GM18867 (cell line): ENCODE measurements at regions not wholly inside any gene's neighbourhood (a gene's known extent, or its start where the extent isn't known, plus 50 kb on each side); places are given as distances from the start of the nearest gene placed in this dataset.
"Not testable (repeated sequence)": the region's sequence is repeated elsewhere in the genome, so short reads cannot be mapped to it uniquely, and the experiment has no call there.

Experiments
- ATAC-seq: cut with Tn5 transposase; IDR thresholded peaks from one replicate; pipeline ENCODE4 v1.9.1; 2021; ENCODE audit warnings: mild to moderate bottlenecking, moderate library complexity; ENCODE audit not compliant: unreplicated experiment

DNA sequence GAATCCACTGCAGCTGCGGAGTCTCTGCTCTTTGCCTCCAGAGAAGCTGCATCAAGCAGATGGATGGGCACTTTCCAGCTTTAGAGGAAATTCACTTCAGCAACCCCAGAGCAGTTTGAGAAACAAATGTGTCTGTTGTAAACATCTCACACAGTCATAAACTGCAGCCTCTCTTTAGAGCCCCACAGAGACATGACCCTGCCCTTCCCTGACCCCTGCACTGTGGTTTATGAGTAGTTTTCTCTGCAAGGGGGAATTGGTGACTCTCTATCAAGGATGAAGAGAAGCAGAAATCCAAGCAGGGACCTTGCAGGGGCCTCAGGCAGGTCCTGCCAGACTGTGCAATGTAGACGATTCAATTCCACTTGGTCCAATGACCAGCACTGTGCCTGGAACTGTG is 160.2 kb downstream of the SH2D4B start:
- ATAC-seq: no peak

GRCh38 chr10:80699602-80700039 is 161.9 kb downstream of the SH2D4B start:
- ATAC-seq: peak; percentile 90

DNA sequence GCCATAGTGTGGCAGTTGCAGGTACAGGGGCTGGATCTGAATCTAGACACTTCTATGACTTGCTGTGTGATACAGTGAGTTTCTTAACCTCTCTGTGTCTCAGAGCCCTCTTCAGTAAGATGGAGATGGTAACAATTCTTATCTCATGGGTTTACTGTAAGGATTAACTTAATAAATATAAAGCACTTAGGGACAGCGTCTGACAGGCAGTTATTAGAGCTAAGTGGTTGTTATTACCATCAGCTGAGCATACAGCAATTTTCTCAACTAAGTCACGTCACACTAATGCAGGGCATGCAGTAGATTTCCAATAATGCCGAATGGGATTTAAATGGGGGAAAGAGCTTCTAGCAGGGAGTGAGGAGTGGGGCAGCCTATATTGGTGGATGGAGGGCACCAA is 162.6 kb downstream of the SH2D4B start:
- ATAC-seq: no peak

DNA sequence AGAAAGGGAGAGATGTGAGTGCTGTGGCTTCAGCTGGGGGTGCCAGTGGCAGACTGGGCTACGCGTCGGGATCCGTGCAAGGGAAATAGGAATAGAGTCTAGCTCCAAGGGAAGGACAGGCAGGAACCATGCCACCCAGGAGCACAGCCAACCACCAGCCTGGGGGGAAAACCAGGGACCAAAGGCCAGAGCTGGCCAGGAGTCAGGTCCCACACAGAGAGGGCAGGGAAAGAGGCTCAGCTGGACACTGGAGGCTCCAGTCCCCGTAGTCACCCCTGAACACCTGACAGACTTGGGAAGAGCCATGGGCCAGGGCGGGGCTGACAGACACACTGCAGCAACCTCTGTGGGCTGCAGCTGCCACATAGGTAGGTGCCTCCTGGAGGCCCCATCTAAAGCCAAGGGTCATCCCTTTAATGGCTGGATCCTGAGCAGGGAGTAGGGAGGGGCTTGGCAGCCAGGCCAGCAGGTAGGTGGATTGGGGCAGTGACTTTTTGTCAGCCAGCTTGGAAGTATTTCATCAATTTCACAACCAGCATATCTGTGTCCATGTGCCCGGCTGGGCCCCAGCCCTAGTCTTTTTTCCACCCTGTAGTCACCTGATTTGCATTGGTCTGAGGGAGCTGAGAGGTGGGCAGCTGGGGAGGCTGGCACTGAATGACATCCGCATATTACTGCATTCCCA is 163.2 kb downstream of the SH2D4B start:
- no peak for ATAC-seq

GRCh38 chr10:80701706-80702105 is 164.0 kb downstream of the SH2D4B start:
- no peak for ATAC-seq

- no peak for ATAC-seq
Observed at GRCh38 chr10:80702143-80702542, 164.4 kb downstream of the SH2D4B start.

DNA sequence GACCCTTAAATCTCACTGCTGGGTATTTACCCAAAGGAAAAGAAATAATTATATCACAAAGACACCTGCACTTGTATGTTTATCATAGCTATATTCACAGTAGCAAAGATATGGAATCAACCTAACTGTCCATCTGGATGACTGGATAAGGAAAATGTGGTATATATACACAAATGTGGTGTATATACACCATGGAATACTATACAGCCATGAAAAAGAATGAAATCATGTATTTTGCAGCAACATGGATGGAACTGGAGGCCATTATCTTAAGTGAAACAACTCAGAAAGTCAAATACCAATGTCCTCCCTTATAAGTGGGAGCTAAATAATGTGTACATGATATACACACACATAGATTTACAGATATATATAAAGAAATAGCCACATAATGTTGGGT is 168.2 kb downstream of the SH2D4B start:
- no peak for ATAC-seq

GRCh38 chr10:80708185-80708584 is 170.5 kb downstream of the SH2D4B start:
- ATAC-seq: no peak

DNA sequence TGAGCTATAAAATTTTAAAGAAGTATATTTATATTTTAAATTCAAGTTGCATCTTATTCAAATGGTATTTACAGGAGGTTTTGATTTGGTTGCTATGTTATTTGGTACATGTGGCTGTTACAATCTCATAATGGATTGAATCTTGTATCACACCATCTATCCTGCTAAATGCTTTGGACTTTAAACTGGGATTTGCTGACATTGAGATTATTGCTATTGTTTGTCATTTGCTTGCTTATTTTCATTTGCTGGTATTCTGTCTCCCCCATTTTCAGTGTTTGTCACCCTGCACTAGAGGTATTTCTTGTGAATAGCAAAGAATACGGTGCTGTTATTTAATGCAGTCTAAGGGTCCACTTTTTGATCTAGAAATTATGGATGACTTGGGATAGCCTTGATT is 171.1 kb downstream of the SH2D4B start:
- no peak for ATAC-seq

DNA sequence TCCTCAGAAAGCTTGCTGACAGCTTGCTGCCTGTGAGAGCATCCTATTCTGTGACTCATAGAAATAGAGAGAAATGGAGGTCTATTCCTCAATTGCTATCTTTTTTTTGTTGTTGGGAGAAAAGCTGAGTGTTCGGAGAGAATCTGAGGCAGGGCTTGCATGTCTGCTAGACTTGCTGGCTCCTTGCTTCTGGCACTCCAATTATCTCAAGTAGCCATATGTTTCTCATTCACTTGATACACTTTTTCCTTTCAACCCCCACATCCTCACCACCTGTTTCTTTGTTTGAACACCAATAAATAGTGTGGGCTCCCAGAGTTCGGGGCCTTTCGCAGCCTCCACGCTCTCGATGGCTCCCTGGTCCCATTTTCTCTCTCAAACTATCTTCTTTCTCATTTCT is 172.2 kb downstream of the SH2D4B start:
- no peak for ATAC-seq

GRCh38 chr10:80713398-80713928 is 175.8 kb downstream of the SH2D4B start:
- ATAC-seq: no peak

DNA sequence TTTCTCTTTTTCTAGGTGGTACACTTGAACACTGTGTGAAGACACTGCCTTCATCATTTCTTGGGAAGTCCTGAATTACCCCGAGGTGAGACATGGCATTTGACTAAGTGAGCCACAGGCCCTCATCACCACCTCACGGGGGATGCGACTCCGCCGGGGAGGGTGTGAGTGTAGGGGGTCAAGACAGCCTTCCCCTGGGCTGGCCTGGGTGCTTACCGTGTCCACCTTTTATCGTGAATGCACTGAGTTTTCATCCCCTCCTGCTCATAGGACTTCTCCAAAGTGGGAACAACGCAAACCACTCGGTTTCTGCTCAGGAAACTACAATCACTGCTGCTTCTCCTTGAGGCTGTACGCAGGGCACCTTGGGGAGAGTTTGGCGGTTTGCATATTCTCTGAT is 176.9 kb downstream of the SH2D4B start:
- ATAC-seq: no peak

- ATAC-seq: no peak
Observed at GRCh38 chr10:80718024-80718423, 180.3 kb downstream of the SH2D4B start.

DNA sequence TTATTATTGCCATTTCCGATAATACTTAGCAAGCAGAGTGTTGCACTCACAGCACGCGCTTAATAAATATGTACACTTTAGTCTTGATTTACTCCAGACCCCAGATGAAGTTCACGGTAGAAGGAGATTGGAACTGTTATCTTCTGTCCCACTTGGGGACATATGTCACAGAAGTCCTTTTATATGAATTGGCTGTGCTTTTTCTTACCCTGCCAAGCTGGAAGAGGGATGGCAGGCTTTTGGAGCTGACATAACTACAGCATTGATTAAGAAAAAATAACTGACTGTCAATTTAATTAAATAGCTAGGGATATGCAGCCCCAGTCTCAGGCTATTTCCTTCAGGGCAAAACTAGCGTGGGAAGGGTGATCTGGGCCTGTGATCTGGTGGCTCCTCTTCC is 182.2 kb downstream of the SH2D4B start:
- no peak for ATAC-seq

DNA sequence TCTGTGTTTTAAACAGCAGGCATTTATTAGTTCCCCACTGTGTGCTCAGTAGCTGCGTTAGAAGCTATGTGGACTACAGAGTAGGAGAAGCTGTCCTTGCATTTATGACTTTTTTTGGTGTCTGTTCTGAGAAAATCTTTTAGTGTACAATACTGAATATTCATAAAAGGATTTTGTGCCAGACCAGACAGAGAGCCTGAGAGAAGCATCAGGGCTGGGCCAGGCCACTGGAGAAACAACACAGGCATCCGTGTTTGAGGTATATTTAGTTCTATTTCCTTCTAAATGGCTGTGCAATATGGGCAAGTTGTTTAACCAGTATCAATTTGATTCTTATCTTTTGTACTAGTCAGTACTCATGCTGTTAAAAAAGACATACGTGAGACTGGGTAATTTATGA is 182.8 kb downstream of the SH2D4B start:
- ATAC-seq: no peak

DNA sequence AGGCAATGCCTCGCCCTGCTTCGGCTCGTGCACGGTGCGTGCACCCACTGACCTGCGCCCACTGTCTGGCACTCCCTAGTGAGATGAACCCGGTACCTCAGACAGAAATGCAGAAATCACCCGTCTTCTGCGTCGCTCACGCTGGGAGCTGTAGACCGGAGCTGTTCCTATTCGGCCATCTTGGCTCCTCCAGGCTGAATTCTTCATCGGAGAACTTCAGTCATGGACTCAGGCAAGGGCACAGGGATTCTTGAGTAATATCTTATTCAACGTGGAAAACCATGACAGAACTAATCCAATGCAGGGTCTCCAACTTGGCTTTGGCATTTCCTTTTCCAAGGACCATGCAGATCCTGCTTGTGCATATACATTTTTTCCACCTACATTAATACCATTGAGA is 190.7 kb downstream of the SH2D4B start:
- not testable (repeated sequence) for ATAC-seq

DNA sequence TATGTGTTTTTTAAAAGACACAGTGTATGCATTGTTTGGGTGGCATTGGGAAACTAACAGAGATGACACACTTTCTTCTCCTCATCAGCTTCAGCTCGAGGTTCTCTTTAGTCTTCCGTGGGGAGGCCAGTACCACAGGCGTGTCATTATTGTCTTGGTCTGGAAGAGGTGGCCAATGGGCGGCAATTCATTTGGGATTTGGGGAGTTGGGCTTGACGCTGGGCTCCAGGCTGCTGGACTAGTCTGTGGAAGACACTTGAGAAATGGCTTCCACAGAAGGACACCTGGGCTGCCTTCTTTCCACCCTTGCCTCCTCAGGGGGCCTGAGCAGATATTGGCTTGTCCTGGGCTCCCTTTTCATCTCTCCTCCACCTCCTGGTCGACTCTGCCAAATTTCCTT is 192.2 kb downstream of the SH2D4B start:
- ATAC-seq: no peak

DNA sequence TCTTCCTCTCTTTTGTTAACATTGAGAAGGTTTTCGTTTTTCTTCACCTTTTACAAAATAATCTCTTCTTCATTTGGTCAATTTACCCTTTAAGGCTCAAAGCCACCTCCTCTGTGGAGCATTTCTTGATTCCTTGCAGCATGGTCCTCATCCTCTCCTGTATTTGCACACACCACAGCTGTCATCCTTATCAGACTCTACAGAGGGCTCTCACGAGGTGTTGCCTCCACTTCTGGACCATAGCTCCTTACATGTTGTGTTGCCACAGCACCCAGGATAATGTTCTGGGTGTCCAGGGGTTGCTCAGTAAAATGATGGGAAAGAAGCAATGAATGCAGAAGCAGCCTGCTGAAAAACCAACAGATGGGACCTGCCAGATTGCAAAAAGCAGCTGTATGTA is 192.8 kb downstream of the SH2D4B start:
- no peak for ATAC-seq

DNA sequence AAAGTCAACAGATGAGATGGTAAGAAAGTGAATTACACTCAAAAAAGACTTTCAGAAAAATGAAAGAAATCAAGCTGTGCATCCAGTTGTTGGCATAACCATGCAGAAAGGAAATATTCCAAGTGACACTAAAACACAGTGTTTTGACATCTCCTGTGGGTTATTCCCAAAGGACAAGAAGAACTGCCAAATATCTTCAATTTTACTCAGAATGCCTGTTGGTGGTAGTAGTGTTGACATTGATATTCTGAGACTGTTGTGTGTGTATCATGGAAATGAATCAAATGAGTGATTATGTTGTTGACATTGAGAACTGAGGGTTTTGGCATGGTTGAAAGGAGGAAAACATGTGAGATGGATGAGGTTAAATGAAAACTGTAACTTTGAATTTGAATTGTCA is 196.9 kb downstream of the SH2D4B start:
- no peak for ATAC-seq

GRCh38 chr10:80737209-80737608 is 199.5 kb downstream of the SH2D4B start:
- ATAC-seq: no peak

DNA sequence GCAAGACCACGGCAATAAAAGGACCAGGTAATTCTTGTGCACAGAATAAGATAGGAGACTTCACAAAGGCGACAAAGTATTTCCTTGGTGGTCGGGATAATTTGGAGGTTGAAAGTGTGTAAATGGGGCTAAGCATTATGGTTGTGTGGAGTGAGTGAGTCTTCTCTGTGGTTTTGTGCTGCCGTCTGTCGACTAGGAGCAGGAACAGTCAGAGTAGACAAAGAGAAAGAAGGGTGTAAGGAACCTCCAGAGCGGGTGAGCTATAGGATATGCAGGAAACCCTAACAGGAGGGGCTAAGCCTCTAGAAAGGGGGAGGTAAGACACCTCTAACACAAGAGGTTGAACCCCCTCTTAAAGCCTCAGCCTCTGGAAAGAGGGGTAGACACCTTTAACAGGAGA is 201.6 kb downstream of the SH2D4B start:
- no peak for ATAC-seq

- no peak for ATAC-seq
Observed at GRCh38 chr10:80739963-80740715, 202.4 kb downstream of the SH2D4B start.
